Stimulated activated CD4-positive, alpha-beta T cell treated with anti-CD3 and anti-CD28 coated beads, Interleukin-15, amount 100 ng/mL, for 24 hours (primary cell): ENCODE measurements at regions not wholly inside any gene's neighbourhood (a gene's known extent, or its start where the extent isn't known, plus 50 kb on each side); places are given as distances from the start of the nearest gene placed in this dataset.

ENCODE experiments used
- DNase-seq: peaks from one replicate; pipeline ENCODE4 v3.0.0-alpha.2; 2020

DNA sequence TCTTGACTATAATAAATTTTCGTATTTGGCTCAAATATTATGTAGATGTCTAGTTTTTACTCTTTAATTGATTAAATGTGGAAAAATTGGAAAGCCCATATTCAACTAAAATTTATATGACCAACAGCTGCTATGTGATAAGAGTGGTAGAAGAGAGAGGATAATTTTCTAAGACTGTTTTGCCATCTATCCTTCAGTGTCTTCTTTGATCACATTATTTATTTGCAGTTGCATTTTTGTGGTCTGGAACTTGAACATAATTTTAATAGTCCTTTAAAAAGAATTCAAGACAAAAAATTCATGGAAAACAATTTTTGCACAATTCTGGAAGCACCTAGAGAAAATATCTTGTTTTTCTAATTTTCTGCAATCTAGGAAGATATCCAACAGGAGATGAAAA, 213.3 kb upstream of the THBS1 start:
- no peak for DNase-seq

GRCh38 chr15:39369768-39370167, 211.1 kb upstream of the THBS1 start:
- no peak for DNase-seq

DNA sequence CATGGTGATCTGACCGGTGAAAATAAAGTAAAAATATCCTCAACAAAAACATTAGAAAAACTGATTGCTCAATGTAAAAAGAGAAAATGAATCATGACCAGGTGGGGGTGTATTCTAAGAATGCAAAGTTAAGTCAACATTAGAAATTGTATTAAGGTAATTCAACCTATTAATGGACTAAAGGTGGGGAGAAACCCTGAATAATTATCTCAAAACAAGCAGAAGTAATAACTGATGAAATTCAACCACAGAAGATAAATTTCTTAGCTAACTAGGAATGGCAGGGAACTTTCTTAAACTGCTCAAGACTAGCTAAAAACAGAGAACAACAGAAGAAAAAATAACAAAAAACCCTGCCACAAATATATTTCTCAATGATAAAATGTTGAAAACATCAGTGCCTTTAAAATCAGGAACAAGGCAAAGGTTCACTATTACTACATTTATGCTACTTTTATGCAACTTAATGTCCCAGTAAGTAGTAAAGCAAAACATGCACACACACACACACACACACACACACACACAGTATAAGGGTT, 204.4 kb upstream of the THBS1 start:
- DNase-seq = no peak

DNA sequence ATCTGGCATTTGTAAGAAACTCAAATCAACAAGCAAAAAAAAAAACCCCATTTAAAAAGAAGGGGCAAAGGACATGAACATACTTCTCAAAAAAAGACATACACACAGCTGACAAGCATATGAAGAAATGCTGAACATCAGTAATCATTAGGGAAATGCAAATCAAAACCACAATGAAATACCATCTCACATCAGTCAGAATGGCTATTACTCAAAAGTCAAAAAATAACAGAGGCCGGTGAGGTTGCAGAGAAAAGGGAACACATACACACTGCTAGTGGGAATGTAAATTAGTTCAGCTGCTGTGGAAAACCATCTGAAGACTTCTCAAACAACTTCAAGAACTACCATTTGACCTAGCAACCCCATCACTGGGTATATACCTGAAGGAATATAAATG, 199.4 kb upstream of the THBS1 start:
- DNase-seq = no peak

- DNase-seq = no peak
These were observed 192.8 kb upstream of the THBS1 start for GRCh38 chr15:39388118-39388517.

DNA sequence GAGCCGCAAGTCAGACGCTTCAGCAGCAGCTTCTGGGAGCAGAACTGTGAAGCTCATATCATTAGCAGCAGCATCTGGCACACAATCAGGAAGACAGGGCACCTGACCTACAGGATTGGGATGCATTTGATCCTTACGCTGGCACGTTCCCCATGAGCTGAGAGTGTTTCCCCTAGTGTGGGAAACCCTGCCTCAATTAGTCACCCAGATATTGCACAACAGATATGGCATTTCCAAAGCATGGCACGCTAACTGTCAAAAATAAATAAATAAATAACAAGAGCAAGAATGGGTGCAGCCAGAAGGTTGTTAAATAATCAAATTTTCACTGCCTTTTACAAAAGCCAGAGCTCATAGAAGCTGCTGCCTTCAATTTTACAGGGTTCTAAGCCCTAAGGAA, 189.6 kb upstream of the THBS1 start:
- DNase-seq = no peak

GRCh38 chr15:39392469-39393047, 188.3 kb upstream of the THBS1 start:
- DNase-seq = no peak

GRCh38 chr15:39393575-39394335, 187.1 kb upstream of the THBS1 start:
- no peak for DNase-seq

DNA sequence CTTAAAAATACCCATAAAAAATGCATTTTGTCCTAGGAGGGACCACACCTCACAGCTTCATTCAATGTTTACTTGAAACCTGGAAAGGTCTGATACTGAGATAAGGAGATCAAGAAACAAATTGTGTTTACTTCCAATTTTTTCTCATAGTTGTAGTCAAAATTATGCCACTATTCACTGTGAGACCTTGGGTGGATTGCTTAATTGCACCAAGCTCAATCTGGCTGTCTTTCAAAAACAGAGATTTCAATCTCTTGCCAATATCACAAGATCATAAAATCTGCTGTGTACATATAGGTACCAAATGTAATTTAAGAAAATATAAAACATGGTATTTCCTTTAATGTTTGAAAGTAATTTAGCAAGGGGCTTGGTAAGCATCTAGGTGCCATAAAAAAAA, 186.4 kb upstream of the THBS1 start:
- DNase-seq = no peak

DNA sequence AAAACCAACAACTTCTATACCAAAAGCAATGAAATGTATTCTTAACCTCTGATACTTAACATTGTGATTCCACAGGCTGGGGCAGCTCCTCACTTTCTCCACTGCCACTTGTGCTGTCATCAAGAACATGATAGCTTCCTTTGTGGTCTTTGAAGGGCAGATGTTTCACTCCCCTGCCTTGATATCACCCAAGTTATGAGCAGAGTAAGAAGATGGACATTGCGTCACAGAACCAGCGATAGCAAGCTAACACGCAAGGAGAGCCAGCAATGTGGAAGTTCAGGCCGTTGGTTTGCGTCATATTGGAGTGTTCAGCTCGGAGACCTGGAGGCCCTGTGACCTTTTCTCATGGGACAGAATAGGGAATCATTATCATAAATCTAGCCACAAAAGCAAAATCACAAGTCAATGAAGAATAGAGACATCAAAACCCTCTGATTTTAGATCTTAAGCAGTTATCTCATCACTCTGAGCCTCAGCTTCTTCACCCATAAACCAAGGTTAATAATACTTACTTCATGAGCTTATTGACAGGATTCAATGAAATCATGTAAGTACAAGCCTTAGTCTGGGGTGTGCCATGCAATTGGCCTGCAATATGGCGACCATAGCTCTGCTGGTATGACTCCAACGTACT, 183.8 kb upstream of the THBS1 start:
- no peak for DNase-seq

- no peak for DNase-seq
These were observed 183.0 kb upstream of the THBS1 start for GRCh38 chr15:39397883-39398282.

GRCh38 chr15:39399600-39399999, 181.3 kb upstream of the THBS1 start:
- no peak for DNase-seq

GRCh38 chr15:39400002-39400401, 180.9 kb upstream of the THBS1 start:
- DNase-seq = no peak

DNA sequence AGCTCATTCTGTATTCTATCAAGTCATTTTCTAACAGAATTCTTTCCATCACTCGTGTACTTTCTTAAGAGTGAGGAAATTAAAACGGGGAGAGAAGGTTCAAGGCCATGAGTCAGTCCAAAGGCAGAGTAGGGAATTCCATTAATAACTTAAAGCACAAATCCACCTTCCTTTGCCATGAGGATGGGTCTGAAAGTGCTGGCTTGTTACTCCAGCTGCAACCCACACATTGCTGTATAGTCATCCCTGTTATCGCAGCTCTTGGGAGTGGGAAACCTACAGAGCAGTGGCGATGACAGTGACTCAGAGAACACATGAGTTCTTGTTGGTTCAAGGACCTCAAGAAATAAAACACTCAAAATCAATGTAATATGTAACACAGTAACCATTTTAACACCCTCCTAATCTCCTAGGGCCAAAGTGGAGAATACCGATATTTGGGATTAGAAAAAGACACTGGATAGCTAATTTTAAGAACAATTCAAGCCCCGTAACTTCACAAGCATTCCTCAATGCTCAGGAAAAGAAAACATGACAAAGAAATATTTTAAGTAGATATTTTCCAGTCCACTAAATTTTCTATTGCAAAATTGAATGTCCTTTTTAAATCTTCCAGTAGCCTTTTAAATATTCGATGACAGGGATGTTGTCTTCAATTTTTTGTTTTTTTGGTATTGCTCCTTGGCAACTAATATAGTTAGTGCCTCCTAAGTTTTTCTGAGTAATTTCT, 179.9 kb upstream of the THBS1 start:
- DNase-seq = no peak

- no peak for DNase-seq
These were observed 177.2 kb upstream of the THBS1 start for GRCh38 chr15:39403640-39404117.

DNA sequence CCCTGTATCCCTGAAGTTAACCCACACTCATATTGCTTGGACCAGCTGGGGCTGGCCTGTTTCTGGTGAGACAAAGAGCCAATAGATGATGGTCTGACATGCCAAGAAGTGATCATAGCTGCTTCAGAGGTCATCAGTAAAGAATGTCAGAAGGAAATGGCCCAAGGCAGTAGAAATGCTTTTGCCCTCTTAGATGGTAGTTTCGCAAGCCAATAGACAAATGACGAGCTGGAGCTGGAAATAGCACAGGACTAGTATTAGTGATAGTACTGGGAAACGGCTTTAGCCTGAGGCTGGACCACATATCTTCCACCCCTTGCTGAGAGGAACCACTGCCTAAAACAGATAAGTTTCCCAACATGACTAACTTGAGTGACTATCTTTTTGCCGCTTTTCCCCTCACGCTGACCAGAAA, 176.1 kb upstream of the THBS1 start:
- DNase-seq = no peak

- DNase-seq = no peak
These were observed 174.4 kb upstream of the THBS1 start for GRCh38 chr15:39406485-39406884.

DNA sequence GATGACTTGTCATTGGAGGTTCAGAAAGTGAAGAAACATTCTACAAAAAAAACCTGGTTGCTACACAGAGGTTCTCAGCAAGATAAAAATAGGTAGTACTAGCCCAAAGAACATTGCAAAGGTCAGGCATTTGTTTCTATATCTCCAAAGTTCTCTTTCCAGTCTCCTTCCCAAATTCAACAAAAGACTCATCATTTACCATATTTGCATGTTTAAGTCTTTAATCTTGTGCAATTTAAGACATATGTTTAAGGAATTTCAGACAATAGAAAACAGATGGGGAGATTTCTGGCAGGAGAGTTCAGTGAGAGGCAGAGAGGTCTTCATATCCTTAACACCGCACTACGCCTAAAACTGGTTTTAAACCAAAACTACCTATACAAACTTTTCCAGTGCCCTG, 173.8 kb upstream of the THBS1 start:
- no peak for DNase-seq

- no peak for DNase-seq
These were observed 170.9 kb upstream of the THBS1 start for GRCh38 chr15:39409876-39410530.

GRCh38 chr15:39411102-39411989, 169.5 kb upstream of the THBS1 start:
- peak; percentile 10 for DNase-seq

- DNase-seq = no peak
These were observed 167.3 kb upstream of the THBS1 start for GRCh38 chr15:39413558-39413957.

DNA sequence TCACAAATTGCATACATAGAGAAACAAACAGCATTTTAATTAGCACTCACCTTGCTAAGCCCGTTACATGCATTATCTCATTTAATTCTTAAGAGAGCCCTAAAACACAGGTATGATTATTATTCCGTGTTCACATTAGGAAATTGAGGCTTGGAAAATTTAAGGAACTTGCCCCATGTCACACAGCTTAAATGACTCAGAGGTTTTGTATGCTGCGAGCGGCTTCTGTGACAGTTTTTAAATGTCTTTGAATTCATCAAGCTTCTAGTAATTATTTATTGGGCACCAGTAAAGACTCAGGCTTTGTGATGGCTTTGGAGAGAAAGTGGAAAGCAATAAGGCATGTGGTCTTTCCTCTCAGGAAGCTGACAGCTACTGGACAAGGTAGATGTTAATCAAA, 166.7 kb upstream of the THBS1 start:
- no peak for DNase-seq
